ENCODE measurements at regions not wholly inside any gene's neighbourhood (a gene's known extent, or its start where the extent isn't known, plus 50 kb on each side); places are given as distances from the start of the nearest gene placed in this dataset.
"Not testable (repeated sequence)": the region's sequence is repeated elsewhere in the genome, so short reads cannot be mapped to it uniquely, and the experiment has no call there.

DNA sequence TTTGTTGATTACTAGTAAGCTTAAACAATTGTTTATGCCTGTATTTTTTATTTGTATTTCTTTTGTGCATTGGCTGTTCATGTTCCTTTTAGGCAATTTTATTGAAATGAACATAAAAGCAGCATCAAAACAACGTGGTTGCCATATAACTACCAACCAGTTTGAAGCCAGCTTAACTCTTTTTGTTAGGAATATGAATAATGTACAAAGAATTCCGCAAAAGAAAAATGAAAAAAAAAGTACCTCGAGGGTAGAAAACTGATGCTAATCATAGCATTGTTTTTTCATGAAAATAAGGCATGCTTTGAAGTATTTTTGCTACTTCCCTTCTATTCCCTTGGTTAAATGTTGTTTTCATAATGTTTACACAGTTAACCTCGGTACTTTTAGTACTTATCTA, 1024.0 kb upstream of the SLIT2 start:
- TF ChIP-seq, protein P1, sequence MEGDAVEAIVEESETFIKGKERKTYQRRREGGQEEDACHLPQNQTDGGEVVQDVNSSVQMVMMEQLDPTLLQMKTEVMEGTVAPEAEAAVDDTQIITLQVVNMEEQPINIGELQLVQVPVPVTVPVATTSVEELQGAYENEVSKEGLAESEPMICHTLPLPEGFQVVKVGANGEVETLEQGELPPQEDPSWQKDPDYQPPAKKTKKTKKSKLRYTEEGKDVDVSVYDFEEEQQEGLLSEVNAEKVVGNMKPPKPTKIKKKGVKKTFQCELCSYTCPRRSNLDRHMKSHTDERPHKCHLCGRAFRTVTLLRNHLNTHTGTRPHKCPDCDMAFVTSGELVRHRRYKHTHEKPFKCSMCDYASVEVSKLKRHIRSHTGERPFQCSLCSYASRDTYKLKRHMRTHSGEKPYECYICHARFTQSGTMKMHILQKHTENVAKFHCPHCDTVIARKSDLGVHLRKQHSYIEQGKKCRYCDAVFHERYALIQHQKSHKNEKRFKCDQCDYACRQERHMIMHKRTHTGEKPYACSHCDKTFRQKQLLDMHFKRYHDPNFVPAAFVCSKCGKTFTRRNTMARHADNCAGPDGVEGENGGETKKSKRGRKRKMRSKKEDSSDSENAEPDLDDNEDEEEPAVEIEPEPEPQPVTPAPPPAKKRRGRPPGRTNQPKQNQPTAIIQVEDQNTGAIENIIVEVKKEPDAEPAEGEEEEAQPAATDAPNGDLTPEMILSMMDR (IDR thresholded peaks at IDR 0.05; ENCODE audit: extremely low read depth, missing control alignments): no peak
- DNase-seq (ENCODE audit: low spot score): no peak

DNA sequence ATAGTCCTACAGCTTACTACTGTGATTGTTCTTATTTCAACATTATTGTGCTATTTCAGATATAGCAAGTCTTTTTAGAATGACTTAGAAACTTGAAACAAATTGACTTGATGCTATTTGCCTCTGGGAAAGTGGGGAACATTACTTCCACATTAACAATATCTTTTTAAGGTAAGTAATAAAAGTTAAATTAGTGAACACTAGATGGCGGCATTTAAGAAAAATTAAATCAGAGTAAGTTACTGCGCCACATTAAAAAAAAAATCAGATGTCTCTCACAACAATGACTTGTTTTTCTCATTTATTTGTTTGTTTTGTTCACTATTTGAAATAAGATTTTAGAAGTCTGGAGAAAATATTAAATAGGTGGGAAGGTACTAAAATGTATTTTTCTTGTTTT, 1026.9 kb upstream of the SLIT2 start:
- TF ChIP-seq, protein P1 (IDR thresholded peaks at IDR 0.05; ENCODE audit: extremely low read depth, missing control alignments): no peak
- peak; percentile 3 for DNase-seq (ENCODE audit: low spot score)

DNA sequence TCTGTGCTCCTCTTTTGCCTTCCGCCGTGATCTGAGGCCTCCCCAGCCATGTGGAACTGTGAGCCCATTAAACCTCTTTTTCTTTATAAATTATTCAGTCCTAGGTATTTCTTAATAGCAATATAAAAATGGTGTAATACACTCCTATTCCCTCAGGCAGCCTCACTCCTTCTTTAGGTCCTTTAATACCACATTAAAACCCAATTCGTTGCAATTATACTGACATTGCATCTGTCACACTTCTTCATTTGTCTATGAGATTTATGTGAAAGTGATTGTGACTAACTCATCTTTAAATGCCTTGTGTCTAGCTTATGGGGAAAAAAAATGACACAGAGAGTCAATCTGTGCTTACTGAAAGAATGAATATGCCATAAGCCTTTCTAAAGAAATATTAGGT, 1035.2 kb upstream of the SLIT2 start:
- DNase-seq (ENCODE audit: low spot score): no peak
- TF ChIP-seq, protein P1 (IDR thresholded peaks at IDR 0.05; ENCODE audit: extremely low read depth, missing control alignments): no peak

DNA sequence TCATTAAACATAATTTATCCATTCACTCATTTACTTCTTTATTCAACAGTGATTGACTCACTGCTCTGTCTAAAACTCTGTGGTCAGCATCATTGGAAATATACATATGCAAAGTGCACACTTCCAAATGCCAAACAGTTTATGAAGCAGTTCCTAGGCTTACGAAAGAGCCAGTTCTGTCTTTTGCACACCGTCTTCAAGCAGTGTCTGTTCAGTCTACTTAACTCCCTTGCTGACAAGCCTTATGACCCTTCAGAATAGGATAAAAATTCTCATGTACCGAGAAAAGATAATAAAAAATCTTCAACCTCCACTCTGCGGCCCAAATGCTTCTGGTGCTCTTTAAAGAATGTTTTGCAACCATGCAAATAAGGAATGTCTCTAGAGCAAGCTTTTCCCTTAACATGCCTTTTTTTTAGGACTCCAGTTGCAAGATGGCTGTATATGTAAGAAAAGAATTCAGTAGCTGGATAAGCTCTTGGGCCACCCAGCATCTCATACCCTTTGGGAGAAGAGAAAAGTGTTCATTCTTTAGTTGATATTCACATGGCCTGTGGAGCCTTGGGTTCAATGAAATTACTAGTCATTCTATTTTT, 1037.0 kb upstream of the SLIT2 start:
- TF ChIP-seq, protein P1 (IDR thresholded peaks at IDR 0.05; ENCODE audit: extremely low read depth, missing control alignments): no peak
- no peak for DNase-seq (ENCODE audit: low spot score)

DNA sequence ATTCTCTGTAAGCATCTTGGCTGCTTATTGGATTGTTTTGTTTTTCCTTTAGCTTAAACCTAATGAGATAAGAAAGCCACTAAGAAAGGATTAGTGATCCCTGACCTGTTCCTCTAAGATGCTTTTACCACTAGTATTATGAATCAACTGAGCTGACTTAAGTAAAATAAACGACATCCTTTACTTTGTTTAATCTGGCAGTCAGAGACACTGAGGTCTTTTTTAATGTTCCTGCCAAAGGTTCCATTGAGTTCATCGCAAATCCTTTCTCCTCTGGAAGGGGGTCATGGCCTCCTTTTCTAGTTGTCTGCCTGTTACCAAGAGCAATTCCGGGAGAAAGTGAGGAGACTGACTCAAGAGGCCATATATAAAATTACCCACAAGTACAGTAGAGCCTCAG, 1038.3 kb upstream of the SLIT2 start:
- DNase-seq (ENCODE audit: low spot score): no peak
- TF ChIP-seq, protein P1 (IDR thresholded peaks at IDR 0.05; ENCODE audit: extremely low read depth, missing control alignments): no peak

DNA sequence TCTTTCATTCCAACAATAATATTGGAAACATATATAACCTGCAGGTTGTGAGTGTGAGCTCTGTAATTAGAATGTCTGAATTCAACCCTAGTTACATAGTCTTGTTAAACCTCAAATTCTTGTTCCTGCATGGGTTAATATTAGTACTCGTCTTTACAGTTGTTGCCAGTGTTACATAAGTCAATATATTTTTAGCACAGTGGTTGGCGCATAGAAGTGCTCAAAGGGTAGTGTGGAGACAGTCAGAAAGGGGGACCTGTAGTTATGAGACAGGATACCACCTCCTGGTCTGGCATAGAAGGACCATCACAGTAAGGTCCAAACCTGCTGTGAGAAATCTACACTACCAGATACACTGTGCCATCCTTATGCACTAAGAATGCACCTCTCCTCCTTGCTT, 1045.9 kb upstream of the SLIT2 start:
- DNase-seq (ENCODE audit: low spot score): no peak
- TF ChIP-seq, protein P1 (IDR thresholded peaks at IDR 0.05; ENCODE audit: extremely low read depth, missing control alignments): no peak

DNA sequence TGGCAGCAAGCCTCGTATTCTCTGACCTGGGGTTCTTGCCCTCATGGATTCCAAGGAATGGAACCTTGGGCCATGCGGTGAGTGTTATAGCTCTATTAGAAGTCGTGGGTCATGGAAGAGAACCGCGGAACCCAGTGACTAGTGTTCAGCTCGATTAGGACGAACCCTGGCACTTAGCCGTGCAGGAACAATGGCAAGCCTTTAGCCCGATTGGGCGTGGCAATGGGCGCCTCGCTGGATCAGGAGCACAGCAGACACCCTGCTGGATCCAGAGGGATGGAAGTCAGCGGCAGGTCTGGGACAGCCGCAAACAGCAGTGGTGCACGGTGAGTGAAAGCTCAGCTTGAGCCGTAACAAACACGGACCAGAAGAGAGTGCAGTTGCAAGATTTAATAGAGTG, 1053.9 kb upstream of the SLIT2 start:
- DNase-seq (ENCODE audit: low spot score): not testable (repeated sequence)

DNA sequence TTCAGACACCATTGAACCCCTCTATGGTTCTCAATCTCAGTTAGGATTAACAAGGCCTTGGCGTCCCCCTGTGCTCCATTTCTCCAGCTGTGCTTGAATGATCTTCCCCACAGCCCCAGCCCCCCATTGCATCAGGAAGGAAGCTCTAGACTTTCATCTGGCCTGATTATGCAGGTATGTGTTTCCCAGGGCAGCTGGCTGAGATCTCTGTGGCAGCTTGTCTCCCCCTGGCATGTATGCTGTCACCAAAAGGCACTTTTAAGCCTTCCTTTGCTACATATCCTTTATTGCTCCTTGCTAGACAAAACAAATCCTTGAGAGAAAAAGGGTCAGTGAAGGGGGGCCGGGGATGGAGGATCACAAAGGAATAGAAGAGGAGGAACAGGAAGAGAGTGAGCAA, 1056.0 kb upstream of the SLIT2 start:
- DNase-seq (ENCODE audit: low spot score): no peak
- TF ChIP-seq, protein P1 (IDR thresholded peaks at IDR 0.05; ENCODE audit: extremely low read depth, missing control alignments): no peak
